GM13976 (cell line): ENCODE measurements at regions not wholly inside any gene's neighbourhood (a gene's known extent, or its start where the extent isn't known, plus 50 kb on each side); places are given as distances from the start of the nearest gene placed in this dataset.
"Not testable (repeated sequence)": the region's sequence is repeated elsewhere in the genome, so short reads cannot be mapped to it uniquely, and the experiment has no call there.

ENCODE experiments used
- DNase-seq: peaks from one replicate; pipeline ENCODE4 v3.0.0; 2012; ENCODE audit warnings: low spot score
- in situ Hi-C: fragments of 300-500 bp; cut with MboI; formaldehyde crosslinking; loops from one replicate; pipeline ENCODE4 v1.12.0; 2022; ENCODE audit warnings: low sequenced_read_pairs, mixed read lengths, inconsistent platforms; ENCODE audit not compliant: unreplicated experiment
- TF ChIP-seq, protein P1 (sequence below): IDR thresholded peaks from 2 replicates; pipeline ENCODE4 v1.5.1; 2012; ENCODE audit warnings: borderline replicate concordance, mild to moderate bottlenecking; ENCODE audit not compliant: insufficient read depth; ENCODE audit errors: extremely low read depth, missing control alignments, control extremely low read depth

DNA sequence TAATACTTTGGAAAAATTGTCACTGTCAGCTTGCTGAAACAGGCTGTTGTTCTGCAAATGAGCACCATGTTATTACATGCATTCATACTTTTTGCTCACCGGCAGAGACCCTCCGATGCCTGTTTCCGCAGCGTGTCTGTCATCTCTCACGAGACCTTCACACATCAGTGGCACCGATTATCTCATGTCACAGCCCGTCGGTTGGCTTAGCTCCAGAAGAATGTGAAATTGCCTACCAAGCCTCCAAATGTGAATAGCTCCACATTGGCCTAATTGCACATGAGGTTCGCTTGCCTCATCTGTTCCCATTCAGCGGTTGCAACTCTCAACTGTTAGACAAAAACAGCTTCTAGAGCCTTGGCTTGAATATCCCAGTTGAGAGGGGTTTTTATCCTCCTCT lies 233.0 kb downstream of the ACTR3 start:
- in situ Hi-C loops, result no loop called here
- no peak for DNase-seq
- TF ChIP-seq, protein P1, sequence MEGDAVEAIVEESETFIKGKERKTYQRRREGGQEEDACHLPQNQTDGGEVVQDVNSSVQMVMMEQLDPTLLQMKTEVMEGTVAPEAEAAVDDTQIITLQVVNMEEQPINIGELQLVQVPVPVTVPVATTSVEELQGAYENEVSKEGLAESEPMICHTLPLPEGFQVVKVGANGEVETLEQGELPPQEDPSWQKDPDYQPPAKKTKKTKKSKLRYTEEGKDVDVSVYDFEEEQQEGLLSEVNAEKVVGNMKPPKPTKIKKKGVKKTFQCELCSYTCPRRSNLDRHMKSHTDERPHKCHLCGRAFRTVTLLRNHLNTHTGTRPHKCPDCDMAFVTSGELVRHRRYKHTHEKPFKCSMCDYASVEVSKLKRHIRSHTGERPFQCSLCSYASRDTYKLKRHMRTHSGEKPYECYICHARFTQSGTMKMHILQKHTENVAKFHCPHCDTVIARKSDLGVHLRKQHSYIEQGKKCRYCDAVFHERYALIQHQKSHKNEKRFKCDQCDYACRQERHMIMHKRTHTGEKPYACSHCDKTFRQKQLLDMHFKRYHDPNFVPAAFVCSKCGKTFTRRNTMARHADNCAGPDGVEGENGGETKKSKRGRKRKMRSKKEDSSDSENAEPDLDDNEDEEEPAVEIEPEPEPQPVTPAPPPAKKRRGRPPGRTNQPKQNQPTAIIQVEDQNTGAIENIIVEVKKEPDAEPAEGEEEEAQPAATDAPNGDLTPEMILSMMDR, result no peak

- TF ChIP-seq, protein P1, result no peak
- no peak for DNase-seq
- in situ Hi-C loops, result no loop called here
Observed at GRCh38 chr2:114123925-114124324, 234.0 kb downstream of the ACTR3 start.

DNA sequence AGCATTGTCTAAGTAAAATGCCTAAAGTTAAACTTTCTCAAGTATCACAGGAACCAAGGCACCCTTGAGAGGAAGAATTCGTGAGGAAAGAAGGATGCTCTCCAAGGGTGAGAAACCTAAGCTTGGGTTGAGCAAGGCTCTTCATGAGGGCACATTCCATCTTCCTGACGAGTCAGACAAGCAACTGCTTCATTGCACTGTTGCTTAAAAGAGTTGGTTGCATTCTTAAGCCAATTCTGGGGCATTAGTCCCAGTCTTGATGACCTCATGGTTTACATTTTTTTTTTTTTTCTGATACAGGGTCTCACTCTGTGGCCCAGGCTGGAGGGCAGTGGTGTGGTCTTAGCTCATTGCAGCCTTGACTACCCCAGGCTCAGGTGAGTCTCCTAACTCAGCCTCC lies 237.5 kb downstream of the ACTR3 start:
- in situ Hi-C loops, result no loop called here
- DNase-seq, result no peak
- TF ChIP-seq, protein P1, result no peak

GRCh38 chr2:114128263-114128662 lies 238.4 kb downstream of the ACTR3 start:
- no peak for DNase-seq
- in situ Hi-C loops, result no loop called here
- TF ChIP-seq, protein P1, result no peak

DNA sequence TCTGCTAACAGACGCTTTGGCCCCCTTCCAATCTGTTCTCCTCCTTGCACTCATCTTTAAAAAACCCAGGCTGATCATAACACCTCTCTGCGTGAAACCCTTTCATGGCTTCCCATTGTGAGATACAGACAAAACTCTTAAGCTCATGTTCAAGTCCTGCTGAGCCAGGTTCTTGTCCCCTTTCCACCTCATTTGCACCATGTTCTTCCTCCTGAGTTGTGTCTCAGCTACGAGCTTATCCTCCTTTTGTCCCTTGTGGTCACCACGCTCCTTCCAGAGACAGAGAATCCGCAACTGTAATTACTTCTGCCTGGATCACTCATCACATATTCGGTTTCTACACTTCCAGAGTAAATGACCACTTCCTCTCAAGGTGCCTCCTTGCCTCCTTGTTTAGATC lies 238.8 kb downstream of the ACTR3 start:
- in situ Hi-C loops, result no loop called here

GRCh38 chr2:114132050-114132449 lies 242.2 kb downstream of the ACTR3 start:
- in situ Hi-C loops, DNase-seq: not testable (repeated sequence)

More for the DNA sequence above, 238.8 kb downstream of the ACTR3 start:
- TF ChIP-seq, protein P1, result no peak
- no peak for DNase-seq

- TF ChIP-seq, protein P1, result no peak
- in situ Hi-C loops, result no loop called here
- no peak for DNase-seq
Observed at GRCh38 chr2:114134146-114134545, 244.3 kb downstream of the ACTR3 start.
